ENCODE measurements at regions not wholly inside any gene's neighbourhood (a gene's known extent, or its start where the extent isn't known, plus 50 kb on each side); places are given as distances from the start of the nearest gene placed in this dataset.

- no peaks in the 10 kb centered on the region for H3K9me2 ChIP-seq (replicated peaks; ENCODE audit: insufficient read depth, low read length)
- no peak overlapping the region for H3K4me2 ChIP-seq (ENCODE audit: low read depth, low read length)
- no peaks in the 10 kb centered on the region for H4K20me1 ChIP-seq (ENCODE audit: insufficient read depth, low read length)
- no peak overlapping the region for H2AFZ ChIP-seq (ENCODE audit: low read length)
- H3K36me3 ChIP-seq (replicated peaks; ENCODE audit: insufficient read depth, low read length): no peaks in the 10 kb centered on the region
- no peak overlapping the region for H3K27ac ChIP-seq (ENCODE audit: low read length)
- 0 out of 2 replicates have a peak, but pooled peaks cover 4% of the 10 kb centered on the region for H3K4me1 ChIP-seq (ENCODE audit: low read length)
- H3K9me3 ChIP-seq (replicated peaks; ENCODE audit: insufficient read depth, low read length): no peaks in the 10 kb centered on the region
- no peak overlapping the region for H3K9ac ChIP-seq (ENCODE audit: low read length)
- no peak for TF ChIP-seq EZH2phosphoT487 (IDR thresholded peaks at IDR 0.05; ENCODE audit: low read length)
- TF ChIP-seq CTCF (IDR thresholded peaks at IDR 0.05; ENCODE audit: low read length): no peak
- no peak for TF ChIP-seq EZH2 (optimal IDR thresholded peaks at IDR 0.05; ENCODE audit: low read depth, low read length)
- no peaks in the 10 kb centered on the region for H3F3A ChIP-seq (ENCODE audit: insufficient read depth, low read length)
- DNase-seq: no peak
- H3K79me2 ChIP-seq (ENCODE audit: low read length): no peaks in the 10 kb centered on the region
- H3K27me3 ChIP-seq (replicated peaks; ENCODE audit: insufficient read depth, low read length): peaks cover 14% of the 10 kb centered on the region
- H3K4me3 ChIP-seq (ENCODE audit: low read length): no peak overlapping the region
Measured at GRCh38 chr1:8165595-8166360, 139.7 kb upstream of the ERRFI1 start.

DNA sequence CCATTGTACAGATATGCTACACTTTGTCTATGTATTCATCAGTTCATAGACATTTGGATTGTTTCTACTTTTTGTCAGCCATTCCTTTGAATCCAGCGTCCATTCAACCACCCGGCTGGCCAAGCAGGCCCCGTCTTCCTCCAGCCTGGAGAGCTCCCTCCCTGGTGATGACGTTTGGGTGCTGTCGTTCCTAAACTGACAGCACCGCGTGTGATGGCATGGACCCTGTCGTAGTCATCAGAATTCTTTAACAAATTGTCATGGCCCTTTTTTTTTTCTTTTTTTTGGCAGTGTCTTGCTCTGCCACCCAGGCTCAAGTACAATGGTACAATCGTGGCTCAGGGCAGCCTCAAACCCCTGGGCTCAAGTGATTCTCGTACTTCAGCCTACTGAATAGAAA, 138.6 kb upstream of the ERRFI1 start:
- Histone ChIP-seq H3K27ac (ENCODE audit: low read length) (no peak overlapping the region), H3K9ac (ENCODE audit: low read length) (no peak overlapping the region), H4K20me1 (ENCODE audit: insufficient read depth, low read length) (no peaks in the 10 kb centered on the region), H3K79me2 (ENCODE audit: low read length) (no peaks in the 10 kb centered on the region), H3K4me2 (ENCODE audit: low read depth, low read length) (no peak overlapping the region), H3K4me3 (ENCODE audit: low read length) (no peak overlapping the region), H2AFZ (ENCODE audit: low read length) (no peak overlapping the region), H3F3A (ENCODE audit: insufficient read depth, low read length) (no peaks in the 10 kb centered on the region), H3K4me1 (ENCODE audit: low read length) (0 out of 2 replicates have a peak, but pooled peaks cover 4% of the 10 kb centered on the region), H3K9me3 (replicated peaks; ENCODE audit: insufficient read depth, low read length) (no peaks in the 10 kb centered on the region), H3K36me3 (replicated peaks; ENCODE audit: insufficient read depth, low read length) (no peaks in the 10 kb centered on the region), H3K27me3 (replicated peaks; ENCODE audit: insufficient read depth, low read length) (peaks cover 14% of the 10 kb centered on the region), H3K9me2 (replicated peaks; ENCODE audit: insufficient read depth, low read length) (no peaks in the 10 kb centered on the region)
- DNase-seq: no peak
- TF ChIP-seq CTCF (IDR thresholded peaks at IDR 0.05; ENCODE audit: low read length): no peak
- no peak for TF ChIP-seq EZH2phosphoT487 (IDR thresholded peaks at IDR 0.05; ENCODE audit: low read length)
- TF ChIP-seq EZH2 (optimal IDR thresholded peaks at IDR 0.05; ENCODE audit: low read depth, low read length): no peak

DNA sequence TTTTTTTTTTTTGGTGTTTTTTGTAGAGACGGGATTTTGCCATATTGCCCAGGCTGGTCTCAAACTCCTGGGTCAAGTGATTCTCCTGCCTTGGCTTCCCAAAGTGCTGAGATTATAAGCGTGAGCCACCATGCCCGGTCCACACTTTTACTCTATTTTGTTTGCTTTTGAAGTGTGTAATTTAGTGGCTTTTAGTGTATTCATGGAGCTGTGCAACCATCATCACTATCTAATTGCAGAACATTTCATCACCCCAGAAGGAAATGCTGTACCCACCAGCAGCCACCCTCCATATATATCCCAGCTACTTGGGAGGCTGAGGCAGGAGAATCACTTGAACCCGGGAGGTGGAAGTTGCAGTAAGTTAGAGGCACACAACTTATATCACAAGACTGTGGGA, 136.9 kb upstream of the ERRFI1 start:
- Histone ChIP-seq H3K27ac (ENCODE audit: low read length) (no peak overlapping the region), H2AFZ (ENCODE audit: low read length) (no peak overlapping the region)

More for the DNA sequence above, 136.9 kb upstream of the ERRFI1 start:
- no peak for DNase-seq
- H3K79me2 ChIP-seq (ENCODE audit: low read length): no peaks in the 10 kb centered on the region
- no peaks in the 10 kb centered on the region for H3K9me2 ChIP-seq (replicated peaks; ENCODE audit: insufficient read depth, low read length)
- H3K9ac ChIP-seq (ENCODE audit: low read length): no peak overlapping the region
- no peak overlapping the region for H3K4me3 ChIP-seq (ENCODE audit: low read length)
- no peak overlapping the region for H3K4me2 ChIP-seq (ENCODE audit: low read depth, low read length)
- no peak for TF ChIP-seq EZH2phosphoT487 (IDR thresholded peaks at IDR 0.05; ENCODE audit: low read length)
- no peak for TF ChIP-seq EZH2 (optimal IDR thresholded peaks at IDR 0.05; ENCODE audit: low read depth, low read length)
- no peak for TF ChIP-seq CTCF (IDR thresholded peaks at IDR 0.05; ENCODE audit: low read length)
- no peaks in the 10 kb centered on the region for H3K36me3 ChIP-seq (replicated peaks; ENCODE audit: insufficient read depth, low read length)
- no peaks in the 10 kb centered on the region for H3K4me1 ChIP-seq (ENCODE audit: low read length)
- peaks cover 22% of the 10 kb centered on the region for H3K27me3 ChIP-seq (replicated peaks; ENCODE audit: insufficient read depth, low read length)
- no peaks in the 10 kb centered on the region for H3K9me3 ChIP-seq (replicated peaks; ENCODE audit: insufficient read depth, low read length)
- no peaks in the 10 kb centered on the region for H3F3A ChIP-seq (ENCODE audit: insufficient read depth, low read length)
- H4K20me1 ChIP-seq (ENCODE audit: insufficient read depth, low read length): no peaks in the 10 kb centered on the region
